HG03354 (cell line): ENCODE measurements at regions not wholly inside any gene's neighbourhood (a gene's known extent, or its start where the extent isn't known, plus 50 kb on each side); places are given as distances from the start of the nearest gene placed in this dataset.
"Not testable (repeated sequence)": the region's sequence is repeated elsewhere in the genome, so short reads cannot be mapped to it uniquely, and the experiment has no call there.

Source experiments
- ATAC-seq: cut with Tn5 transposase; IDR thresholded peaks from one replicate; pipeline ENCODE4 v1.9.1; 2021; ENCODE audit warnings: mild to moderate bottlenecking; ENCODE audit not compliant: unreplicated experiment, poor library complexity, severe bottlenecking

GRCh38 chr1:229148743-229149142, 122.2 kb upstream of the RAB4A start:
- no peak for ATAC-seq

GRCh38 chr1:229149435-229149834, 121.5 kb upstream of the RAB4A start:
- ATAC-seq: no peak

DNA sequence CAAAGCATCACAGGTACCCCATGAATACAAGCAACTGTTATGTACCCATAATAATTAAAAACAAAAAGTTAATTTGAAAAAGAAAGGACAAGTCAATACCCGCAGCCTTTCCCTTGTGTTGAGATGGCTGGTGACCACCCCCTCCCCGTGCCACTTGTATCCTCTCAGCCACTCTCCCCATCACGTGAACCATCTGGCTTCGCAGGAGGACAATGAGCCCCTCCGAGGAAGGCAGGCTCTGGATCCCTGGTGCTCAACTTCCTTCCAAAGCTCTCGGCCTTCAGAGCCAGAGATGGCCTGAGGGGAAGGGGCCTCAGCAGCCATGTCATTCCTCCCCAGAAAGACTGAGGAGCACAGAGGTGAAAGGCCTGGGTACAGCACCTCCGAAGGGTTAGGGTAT, 120.4 kb upstream of the RAB4A start:
- ATAC-seq: no peak

GRCh38 chr1:229151412-229151811, 119.5 kb upstream of the RAB4A start:
- not testable (repeated sequence) for ATAC-seq

DNA sequence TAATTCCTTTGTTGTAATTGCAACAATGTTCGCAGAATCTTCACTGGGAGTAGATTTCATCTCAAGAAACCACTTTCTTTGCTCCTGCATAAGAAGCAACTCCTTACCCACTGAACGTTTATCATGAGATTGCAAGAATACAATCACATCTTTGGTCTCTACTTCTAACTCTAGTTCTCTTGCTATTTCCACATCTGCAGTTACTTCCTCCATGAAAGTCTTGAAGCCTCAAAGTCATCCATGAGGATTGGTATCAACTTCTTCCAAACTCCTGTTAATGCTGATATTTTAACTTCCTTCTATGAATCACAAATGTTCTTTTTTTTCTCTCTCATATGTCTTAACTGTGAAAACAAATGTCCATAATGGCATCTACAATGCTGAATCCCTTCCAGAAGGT, 118.6 kb upstream of the RAB4A start:
- ATAC-seq: no peak

DNA sequence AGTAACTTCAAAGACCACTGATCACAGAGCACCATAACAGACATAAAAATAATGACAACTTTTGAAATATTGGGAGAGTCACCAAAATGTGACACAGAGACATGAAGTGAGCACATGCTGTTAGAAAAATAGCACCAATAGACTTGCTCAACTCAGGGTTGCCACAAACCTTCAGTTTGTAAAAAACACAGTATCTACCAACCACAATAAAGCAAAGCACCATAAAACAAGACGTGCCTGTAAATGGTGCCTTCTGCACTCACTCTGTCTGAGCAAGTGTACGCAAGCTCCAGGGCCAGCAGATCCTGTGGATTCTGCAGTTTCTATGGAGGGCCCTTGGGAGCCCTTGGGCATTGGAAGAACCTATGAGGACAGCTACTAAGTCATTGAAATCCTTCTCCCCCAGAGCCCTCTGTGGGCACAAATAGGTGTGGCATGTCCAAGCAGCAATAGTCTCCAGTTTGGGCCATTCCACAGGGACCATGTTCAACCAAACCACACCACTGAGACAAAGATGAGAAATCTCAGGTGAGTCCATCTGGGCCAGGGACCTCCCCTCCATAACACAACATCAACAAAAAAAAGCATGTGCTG, 116.9 kb upstream of the RAB4A start:
- ATAC-seq: no peak

- ATAC-seq: no peak
These were observed 116.1 kb upstream of the RAB4A start for GRCh38 chr1:229154811-229155210.

- ATAC-seq: no peak
These were observed 115.4 kb upstream of the RAB4A start for GRCh38 chr1:229155472-229155871.

DNA sequence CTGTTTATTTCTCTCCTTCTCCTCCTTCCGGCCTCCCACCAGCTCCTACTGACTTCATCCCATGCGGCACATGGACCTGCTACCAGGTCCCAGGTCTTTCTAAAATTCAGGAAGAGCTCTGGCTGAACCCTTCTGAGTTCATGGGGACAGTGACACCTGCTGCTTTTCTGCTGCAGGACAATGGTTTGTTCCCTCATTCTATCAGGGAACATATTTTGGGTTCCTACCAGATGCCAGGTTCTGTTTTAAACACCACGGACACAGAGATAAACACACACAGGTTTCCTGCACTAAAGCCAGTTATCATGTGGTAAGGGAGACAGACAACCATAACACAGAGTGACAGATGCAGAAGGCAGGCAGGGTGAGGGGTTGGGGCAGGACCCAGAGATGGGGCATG, 114.0 kb upstream of the RAB4A start:
- no peak for ATAC-seq

DNA sequence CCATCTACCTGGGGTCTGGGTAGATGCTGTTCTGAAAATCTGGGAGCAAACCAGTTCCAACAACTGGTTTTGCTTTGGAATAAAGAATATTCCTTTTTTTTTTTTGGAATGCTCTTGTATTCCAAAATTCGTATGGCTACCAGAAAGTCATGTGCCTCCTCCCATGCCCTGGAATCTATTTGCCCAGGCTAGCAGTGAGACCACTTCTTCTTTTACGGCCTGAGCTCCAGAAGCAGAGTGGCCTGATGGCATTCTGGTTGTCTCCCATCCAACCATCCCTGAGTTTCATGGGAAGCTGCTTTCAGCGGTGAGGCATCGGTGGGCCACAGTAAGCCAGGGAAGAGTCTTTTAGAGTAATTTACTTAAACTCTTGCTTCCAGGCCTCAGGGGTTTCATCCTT, 113.4 kb upstream of the RAB4A start:
- ATAC-seq: no peak

DNA sequence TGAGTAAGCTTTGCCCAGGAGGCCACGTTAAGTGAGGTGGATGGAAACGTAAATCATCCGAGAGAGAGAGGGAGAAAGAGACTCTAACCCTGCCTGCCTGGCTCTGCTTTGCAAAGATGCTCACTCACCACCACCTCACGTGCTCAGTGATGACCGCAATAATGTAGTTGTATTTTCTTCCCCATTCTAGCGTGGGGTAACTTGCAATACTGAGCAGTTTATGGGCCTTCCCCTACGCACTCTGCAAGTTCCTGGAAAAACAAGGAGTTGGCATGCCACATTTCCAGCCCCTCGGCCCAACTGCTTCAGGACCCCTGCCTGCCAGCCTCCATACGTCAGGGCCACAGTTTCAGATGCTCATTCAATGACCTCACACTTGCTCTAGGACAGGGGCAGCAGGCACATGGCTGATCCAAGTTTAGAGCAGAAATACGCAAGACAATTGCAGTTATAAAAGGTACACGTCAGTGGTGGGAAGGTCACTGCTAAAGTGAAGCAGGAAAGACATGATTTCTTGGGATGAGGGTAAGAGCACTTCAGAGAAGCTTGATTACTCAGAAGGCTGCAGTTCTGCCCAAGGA, 112.5 kb upstream of the RAB4A start:
- ATAC-seq: no peak

DNA sequence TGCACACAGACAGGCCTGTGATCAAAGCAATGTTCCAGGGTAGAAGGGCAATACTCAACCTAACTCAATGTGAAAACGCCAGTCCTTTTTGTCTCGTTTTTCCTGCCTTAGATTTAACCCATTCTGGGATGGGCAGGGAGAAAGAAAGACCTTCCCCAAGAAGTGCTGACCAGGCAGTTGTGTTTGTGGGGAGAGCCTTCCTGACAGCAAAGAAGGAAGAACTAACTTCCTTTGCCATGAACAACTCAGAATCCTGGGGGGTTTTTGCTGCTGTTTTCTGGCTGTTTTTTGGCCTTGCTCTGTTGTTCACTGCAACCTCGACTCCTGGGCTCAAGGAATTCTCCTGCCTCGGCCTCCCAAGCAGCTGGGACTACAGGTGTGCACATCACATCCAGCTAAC, 112.0 kb upstream of the RAB4A start:
- ATAC-seq: no peak

DNA sequence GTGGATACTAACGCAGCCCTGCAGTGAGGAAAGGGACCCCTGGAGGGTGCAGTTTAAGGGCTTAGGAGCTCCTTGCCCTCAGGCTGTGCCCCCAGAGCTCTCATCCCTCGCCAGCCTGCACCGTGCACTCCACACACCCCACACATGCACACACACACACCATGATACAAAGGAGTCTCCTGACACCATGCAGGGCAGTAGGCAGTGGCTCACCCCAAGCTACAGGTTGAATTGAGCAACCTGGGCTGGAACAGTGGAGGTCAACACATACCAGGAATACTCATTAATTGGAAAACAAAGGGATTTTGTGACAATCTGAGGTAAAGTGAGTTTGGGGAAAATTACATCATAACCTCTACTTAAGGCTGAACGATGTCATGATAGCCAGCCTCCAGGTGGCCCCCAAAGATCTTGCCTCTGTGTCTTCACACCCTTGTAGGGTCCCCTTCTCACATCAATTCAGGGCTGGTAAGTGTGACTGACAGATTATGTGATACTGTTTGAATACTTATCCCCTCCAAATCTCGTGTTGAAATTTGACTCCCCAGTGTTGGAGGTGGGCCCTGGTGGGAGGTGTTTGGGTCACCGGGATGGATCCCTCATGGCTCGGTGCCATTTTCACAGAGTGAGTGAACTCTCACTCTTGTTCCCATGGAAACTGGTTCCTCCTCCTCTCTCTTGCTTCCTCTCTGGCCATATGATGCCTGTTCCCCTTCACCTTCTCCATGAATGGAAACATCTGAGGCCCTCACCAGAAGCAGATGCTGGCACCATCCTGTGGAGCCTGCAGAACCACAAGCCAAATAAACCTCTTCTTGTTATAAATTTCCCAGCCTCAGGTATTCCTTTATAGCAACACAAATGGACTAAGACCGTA, 111.0 kb upstream of the RAB4A start:
- ATAC-seq: no peak

GRCh38 chr1:229161740-229162139, 109.2 kb upstream of the RAB4A start:
- ATAC-seq: no peak

DNA sequence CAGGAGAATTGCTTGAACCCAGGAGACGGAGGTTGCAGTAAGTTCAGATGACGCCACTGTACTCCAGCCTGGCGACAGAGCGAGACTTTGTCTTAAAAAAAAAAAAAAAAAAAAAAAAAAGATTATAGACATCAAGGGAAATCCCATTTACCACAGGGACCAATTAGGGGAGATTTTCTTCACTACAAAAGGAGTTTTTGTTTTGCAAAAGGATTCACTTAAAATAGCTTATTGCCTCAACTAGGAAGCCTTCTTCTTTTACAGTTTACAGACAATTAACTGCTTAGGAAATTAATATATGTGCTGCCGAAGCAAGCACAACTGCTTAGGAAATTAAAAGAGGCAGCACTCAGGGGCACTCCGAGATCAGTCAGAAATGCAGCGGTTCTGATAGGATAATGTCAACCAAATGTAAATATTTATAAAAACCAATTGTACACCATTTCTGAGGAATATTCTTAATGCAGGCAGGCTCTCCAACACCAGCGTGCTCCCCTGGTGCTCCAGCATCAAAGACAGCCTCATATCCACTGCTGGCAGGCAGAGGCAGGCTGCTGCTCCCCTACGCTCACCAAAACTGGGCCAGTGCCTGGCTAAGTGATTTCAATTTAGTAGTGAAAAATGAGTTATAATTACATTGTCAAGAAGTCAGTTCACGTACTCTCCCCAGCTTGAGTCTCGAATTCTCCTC, 107.9 kb upstream of the RAB4A start:
- no peak for ATAC-seq

DNA sequence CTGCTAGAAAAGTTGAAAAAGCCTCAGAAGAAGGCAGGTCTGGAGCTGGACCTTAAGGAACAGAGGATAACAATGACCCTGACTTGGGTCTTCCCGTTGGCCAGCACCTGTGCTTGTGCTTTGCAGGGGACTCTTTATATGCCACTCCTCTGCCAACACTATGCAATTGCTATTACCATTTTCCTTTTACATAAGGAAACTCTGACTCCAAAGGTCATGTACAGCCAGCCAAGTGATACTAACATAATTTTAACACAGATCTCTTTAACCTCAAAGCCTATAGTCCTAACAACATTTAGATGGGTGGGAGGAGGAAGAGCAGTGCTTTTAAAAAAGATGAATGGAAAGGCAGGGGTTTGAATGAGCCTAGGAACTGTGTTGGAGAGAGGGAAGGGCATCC, 106.6 kb upstream of the RAB4A start:
- ATAC-seq: no peak

GRCh38 chr1:229164836-229165735, 105.8 kb upstream of the RAB4A start:
- no peak for ATAC-seq

DNA sequence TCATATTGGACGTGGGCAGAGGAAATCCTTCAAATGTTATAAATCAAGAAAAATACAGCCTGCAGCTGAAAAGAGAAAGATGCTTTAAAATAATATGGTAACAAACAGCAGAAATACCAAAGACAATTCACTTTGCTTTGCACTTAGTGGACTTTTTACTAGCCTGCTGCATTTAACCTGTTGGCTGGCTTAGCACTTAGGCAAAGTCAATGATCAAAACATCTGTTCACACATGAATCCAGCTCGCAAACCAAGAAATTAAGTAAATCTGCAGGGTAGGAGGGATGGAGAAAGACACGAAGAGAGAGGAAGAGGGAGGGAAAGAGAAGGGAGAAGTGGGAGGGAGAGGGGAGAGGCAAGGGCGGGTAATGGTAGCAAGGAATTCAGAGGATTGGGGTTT, 103.6 kb upstream of the RAB4A start:
- ATAC-seq: no peak

GRCh38 chr1:229169399-229169798, 101.5 kb upstream of the RAB4A start:
- ATAC-seq: no peak

- ATAC-seq: no peak
These were observed 100.6 kb upstream of the RAB4A start for GRCh38 chr1:229170274-229170673.
